ENCODE measurements at regions not wholly inside any gene's neighbourhood (a gene's known extent, or its start where the extent isn't known, plus 50 kb on each side); places are given as distances from the start of the nearest gene placed in this dataset.
"Not testable (repeated sequence)": the region's sequence is repeated elsewhere in the genome, so short reads cannot be mapped to it uniquely, and the experiment has no call there.

GRCh38 chr2:158866082-158866481 is 71.0 kb downstream of the DAPL1 start:
- not testable (repeated sequence) for TF ChIP-seq CTCF (conservative IDR thresholded peaks at IDR 0.05 in 1 of 2, IDR thresholded peaks at IDR 0.05 in 1 of 2; ENCODE audit: low read depth in 1 of 2, low read length in 2 of 2); EZH2 (IDR thresholded peaks at IDR 0.05; ENCODE audit: low read length, missing control alignments)
